Transverse colon (tissue), 4 donors: ENCODE measurements at regions not wholly inside any gene's neighbourhood (a gene's known extent, or its start where the extent isn't known, plus 50 kb on each side); places are given as distances from the start of the nearest gene placed in this dataset.

Experiments used
- DNase-seq: peaks from one replicate; pipeline ENCODE4 v3.0.0-alpha.2; 2019
- H3K27ac ChIP-seq, 4 donors: fragments of 200-600 bp; sonication (generic); 2 replicates each; pipeline ENCODE4 v1.5.1; 2016 to 2018; ENCODE audit warnings: inconsistent platforms in 4 of 4
- H3K27me3 ChIP-seq: fragments of 200-600 bp; sonication (generic); 2 replicates; pipeline ENCODE4 v1.5.1; 2017; ENCODE audit warnings: inconsistent platforms
- H3K36me3 ChIP-seq, 4 donors: fragments of 200-600 bp; sonication (generic); 2 replicates each; pipeline ENCODE4 v1.5.1; 2017 to 2019; ENCODE audit warnings: inconsistent platforms in 4 of 4
- H3K4me1 ChIP-seq, 4 donors: fragments of 200-600 bp; sonication (generic); 2 replicates each; pipeline ENCODE4 v1.5.1; 2017 to 2020; ENCODE audit warnings: inconsistent platforms in 4 of 4
- H3K4me3 ChIP-seq, 4 donors: fragments of 200-600 bp; sonication (generic); 1 replicate in 1 of 4; 2 replicates in 3 of 4; pipeline versions ENCODE4 v1.5.1 to v1.6.1; 2017 to 2019; ENCODE audit warnings: inconsistent platforms in 4 of 4
- H3K9me3 ChIP-seq, 2 donors: fragments of 200-600 bp; sonication (generic); 2 replicates each; pipeline ENCODE4 v1.5.1; 2017 to 2019; ENCODE audit warnings: inconsistent platforms in 2 of 2
- EP300 ChIP-seq: sonication (generic); formaldehyde crosslinking; IDR thresholded peaks from one replicate; pipeline ENCODE4 v1.6.1; 2017; ENCODE audit warnings: antibody characterized with exemption, low read depth
- POLR2A ChIP-seq: fragments of 450-650 bp; IDR thresholded peaks from one replicate; pipeline ENCODE4 v1.6.1; 2016; ENCODE audit warnings: antibody characterized with exemption, mild to moderate bottlenecking, moderate library complexity
- POLR2AphosphoS5 ChIP-seq, 3 donors: sonication (generic); formaldehyde crosslinking; IDR thresholded peaks; one replicate each; pipeline ENCODE4 v1.6.1; 2016; ENCODE audit warnings: antibody characterized with exemption in 3 of 3
- WGBS, 2 donors: methylation state at CpG; one replicate each; pipeline ENCODE4 v1.1.5; 2018; ENCODE audit warnings: low coverage in 1 of 2; 5-methylcytosine and 5-hydroxymethylcytosine counted together
- in situ Hi-C, 4 donors: fragments of 200-750 bp; cut with MboI; loops; one replicate each; pipeline versions ENCODE4 v1.15.0 to v1.15.1; 2017; ENCODE audit warnings: low sequenced_read_pairs in 3 of 4, low pct_ligation_motif_present in 1 of 4, low pct_unique_long_range_greater_than_20kb in 1 of 4
- intact Hi-C: fragments of 100-400 bp; cut with DNase I; formaldehyde crosslinking; loops from one replicate; pipeline ENCODE4 v1.15.1; 2023; ENCODE audit warnings: low total_unique reads
- TF ChIP-seq, protein P1 (sequence below), 5 experiments: fragments of 200-600 bp in 3 of 5; fragments of 450-650 bp in 2 of 5; sonication (generic) in 3 of 5; IDR thresholded peaks; 1 replicate in 2 of 5; 2 replicates in 3 of 5; pipeline ENCODE4 v1.5.1; 2016 to 2017; ENCODE audit warnings: antibody characterized with exemption in 5 of 5, inconsistent platforms in 3 of 5, mild to moderate bottlenecking in 2 of 5, moderate library complexity in 1 of 5

DNA sequence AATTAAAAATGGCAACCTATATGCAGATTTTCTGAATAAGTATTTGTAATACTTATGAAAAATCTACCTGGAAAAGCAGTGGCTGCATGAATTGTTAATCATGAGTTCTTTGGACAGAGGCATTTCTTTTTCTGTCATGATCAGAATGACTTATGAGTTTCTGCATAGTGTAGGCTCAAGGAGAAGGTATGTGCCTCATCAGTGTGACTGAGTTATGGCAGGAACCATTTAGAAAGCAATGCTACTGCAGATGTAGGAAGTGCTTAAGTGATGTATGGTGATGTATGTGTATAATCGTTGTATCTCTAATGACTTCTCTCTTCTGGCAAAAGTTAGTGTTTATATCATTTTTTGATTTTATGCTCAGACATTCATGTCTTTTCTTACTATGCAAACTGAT is 816.4 kb upstream of the FBXO33 start:
- in situ Hi-C loops: no loop called here
- no peak overlapping the region for H3K4me3 ChIP-seq
- no peak for TF ChIP-seq POLR2AphosphoS5 (IDR thresholded peaks at IDR 0.05)
- no peak for TF ChIP-seq POLR2A
- TF ChIP-seq, protein P1, sequence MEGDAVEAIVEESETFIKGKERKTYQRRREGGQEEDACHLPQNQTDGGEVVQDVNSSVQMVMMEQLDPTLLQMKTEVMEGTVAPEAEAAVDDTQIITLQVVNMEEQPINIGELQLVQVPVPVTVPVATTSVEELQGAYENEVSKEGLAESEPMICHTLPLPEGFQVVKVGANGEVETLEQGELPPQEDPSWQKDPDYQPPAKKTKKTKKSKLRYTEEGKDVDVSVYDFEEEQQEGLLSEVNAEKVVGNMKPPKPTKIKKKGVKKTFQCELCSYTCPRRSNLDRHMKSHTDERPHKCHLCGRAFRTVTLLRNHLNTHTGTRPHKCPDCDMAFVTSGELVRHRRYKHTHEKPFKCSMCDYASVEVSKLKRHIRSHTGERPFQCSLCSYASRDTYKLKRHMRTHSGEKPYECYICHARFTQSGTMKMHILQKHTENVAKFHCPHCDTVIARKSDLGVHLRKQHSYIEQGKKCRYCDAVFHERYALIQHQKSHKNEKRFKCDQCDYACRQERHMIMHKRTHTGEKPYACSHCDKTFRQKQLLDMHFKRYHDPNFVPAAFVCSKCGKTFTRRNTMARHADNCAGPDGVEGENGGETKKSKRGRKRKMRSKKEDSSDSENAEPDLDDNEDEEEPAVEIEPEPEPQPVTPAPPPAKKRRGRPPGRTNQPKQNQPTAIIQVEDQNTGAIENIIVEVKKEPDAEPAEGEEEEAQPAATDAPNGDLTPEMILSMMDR (IDR thresholded peaks at IDR 0.05): no peak
- TF ChIP-seq EP300: no peak
- H3K4me1 ChIP-seq: no peaks in the 10 kb centered on the region
- DNase-seq: no peak
- intact Hi-C loops: no loop called here
- H3K9me3 ChIP-seq: no peaks in the 10 kb centered on the region
- H3K27me3 ChIP-seq: no peaks in the 10 kb centered on the region
- H3K27ac ChIP-seq: no peak overlapping the region
- H3K36me3 ChIP-seq: no peaks in the 10 kb centered on the region
- WGBS, 2 donors: 35% methylated on average over 1 of the region's 1 CpG; no CpG with 5 or more reads in 1 of the 2 donors

DNA sequence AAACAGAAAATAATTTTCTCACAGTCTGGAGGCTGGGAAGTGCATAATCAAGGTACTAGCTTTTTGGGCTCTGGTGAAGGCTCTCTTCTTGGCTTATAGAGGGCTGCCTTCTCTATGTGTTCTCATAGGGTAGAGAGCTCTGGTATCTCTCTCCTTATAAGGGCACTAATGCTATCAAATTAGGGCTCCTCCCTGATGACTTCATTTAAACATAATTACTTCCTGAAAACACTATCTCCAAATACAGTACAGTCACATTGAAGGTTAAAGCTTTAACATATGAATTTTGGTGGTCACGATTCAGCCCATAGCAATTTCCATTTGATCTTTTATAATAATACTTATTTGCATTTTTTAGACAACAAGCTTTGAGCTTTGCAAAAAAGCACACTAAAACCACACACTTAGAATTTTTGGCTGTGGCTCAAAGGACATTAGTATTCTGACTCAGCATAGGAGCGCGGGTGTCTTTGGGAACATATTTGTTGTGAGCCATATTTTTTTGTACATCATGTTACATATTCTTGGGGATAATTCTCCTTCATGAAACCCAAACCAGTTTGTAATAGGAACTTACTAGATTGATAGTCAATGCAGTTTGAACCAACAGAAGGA is 808.1 kb upstream of the FBXO33 start:
- H3K4me3 ChIP-seq: no peak overlapping the region
- in situ Hi-C loops (no loop called here), intact Hi-C loops (no loop called here)
- H3K9me3 ChIP-seq: peaks cover 2 to 4% of the 10 kb centered on the region in 2 donors
- DNase-seq: no peak
- TF ChIP-seq POLR2AphosphoS5 (IDR thresholded peaks at IDR 0.05): no peak
- no peak for TF ChIP-seq POLR2A
- no peak for TF ChIP-seq EP300
- TF ChIP-seq, protein P1 (IDR thresholded peaks at IDR 0.05): no peak
- H3K27me3 ChIP-seq: no peaks in the 10 kb centered on the region
- H3K4me1 ChIP-seq: no peaks in the 10 kb centered on the region
- 85 to 94% methylated on average over 3 of the region's 3 CpGs for whole genome bisulfite sequencing, 2 donors
- no peak overlapping the region for H3K27ac ChIP-seq
- no peaks in the 10 kb centered on the region for H3K36me3 ChIP-seq

DNA sequence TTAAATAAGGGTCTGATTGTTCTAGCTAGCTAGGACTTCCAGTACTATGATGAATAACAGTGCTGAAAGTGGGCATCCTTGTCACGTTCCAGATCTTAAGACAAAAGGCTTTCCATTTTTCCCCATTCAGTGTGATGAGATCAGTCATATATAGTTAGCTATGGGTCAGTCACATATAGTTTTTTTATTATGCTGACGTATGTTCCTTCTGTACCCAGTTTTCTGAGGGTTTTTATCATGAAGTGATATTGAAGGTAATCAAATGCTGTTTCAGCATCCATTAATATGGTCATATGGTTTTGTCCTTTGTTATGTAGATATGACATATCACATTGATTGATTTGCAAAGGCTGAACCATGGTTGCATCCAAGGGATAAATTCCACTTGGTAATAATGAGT is 800.1 kb upstream of the FBXO33 start:
- no peak for DNase-seq
- TF ChIP-seq POLR2AphosphoS5 (IDR thresholded peaks at IDR 0.05): no peak
- TF ChIP-seq, protein P1 (IDR thresholded peaks at IDR 0.05): no peak
- no peak for TF ChIP-seq POLR2A
- TF ChIP-seq EP300: no peak
- Histone ChIP-seq H3K36me3 (no peaks in the 10 kb centered on the region), H3K9me3 (peaks cover 0 to 6% of the 10 kb centered on the region in 2 donors), H3K27me3 (no peaks in the 10 kb centered on the region), H3K4me3 (no peak overlapping the region), H3K4me1 (no peaks in the 10 kb centered on the region), H3K27ac (no peak overlapping the region)
- in situ Hi-C loops (no loop called here), intact Hi-C loops (no loop called here)
- WGBS, 2 donors: 84 to 92% methylated on average over 2 of the region's 2 CpGs

DNA sequence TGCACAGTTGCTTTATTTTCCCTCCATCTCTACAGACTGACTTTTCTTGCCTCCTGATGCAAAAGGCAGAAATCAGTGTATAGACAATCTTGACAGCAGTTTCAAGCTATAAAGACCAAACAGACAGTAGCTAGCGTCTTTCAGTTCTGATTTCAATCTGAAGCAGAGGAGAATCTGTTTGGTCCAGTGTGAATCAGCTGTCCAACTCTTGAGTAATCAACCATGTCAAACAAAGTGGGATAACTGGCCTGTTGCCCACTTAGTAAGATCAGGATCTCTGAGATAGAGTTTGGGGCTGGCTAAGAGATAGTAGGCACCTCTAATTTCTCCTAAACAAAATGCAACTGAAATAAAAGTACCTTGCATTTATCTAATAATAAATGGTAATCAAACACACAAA is 797.4 kb upstream of the FBXO33 start:
- WGBS, 2 donors: 74 to 80% methylated on average over 1 of the region's 1 CpG
- intact Hi-C loops (no loop called here), in situ Hi-C loops (no loop called here)
- no peak for DNase-seq
- no peaks in the 10 kb centered on the region for H3K27me3 ChIP-seq
- H3K4me1 ChIP-seq: no peaks in the 10 kb centered on the region
- H3K36me3 ChIP-seq: no peaks in the 10 kb centered on the region
- H3K27ac ChIP-seq: no peak overlapping the region
- no peak for TF ChIP-seq POLR2A
- TF ChIP-seq EP300: no peak
- TF ChIP-seq, protein P1 (IDR thresholded peaks at IDR 0.05): no peak
- TF ChIP-seq POLR2AphosphoS5 (IDR thresholded peaks at IDR 0.05): no peak
- H3K9me3 ChIP-seq: peaks cover 0 to 3% of the 10 kb centered on the region in 2 donors
- no peak overlapping the region for H3K4me3 ChIP-seq
